Keratinocyte (primary cell): ENCODE measurements at regions not wholly inside any gene's neighbourhood (a gene's known extent, or its start where the extent isn't known, plus 50 kb on each side); places are given as distances from the start of the nearest gene placed in this dataset.

ENCODE experiments used
- DNase-seq: peaks from one replicate; pipeline ENCODE4 v3.0.0-alpha.2; 2011; ENCODE audit warnings: low read depth, missing footprints, low spot score
- FAIRE-seq: peaks from 2 replicates; lab custom pipeline; 2011; peaks lifted over from hg19 to GRCh38; lab: Jason Lieb, UNC
- H2AFZ ChIP-seq: 2 replicates; pipeline ENCODE4 v1.6.0; 2012; ENCODE audit warnings: low read length, control low read depth, inconsistent platforms; ENCODE audit not compliant: control insufficient read depth
- H3K27ac ChIP-seq: 2 replicates; pipeline ENCODE4 v1.5.1; 2011; ENCODE audit warnings: low read length; ENCODE audit not compliant: control insufficient read depth, insufficient read depth
- H3K27me3 ChIP-seq: 3 replicates; pipeline ENCODE4 v1.6.0; 2011; ENCODE audit warnings: low read length; ENCODE audit not compliant: control insufficient read depth, insufficient read depth; ENCODE audit errors: extremely low read depth
- H3K36me3 ChIP-seq, 2 experiments: 2 replicates in 1 of 2; 3 replicates in 1 of 2; pipeline ENCODE4 v1.5.1; 2011; ENCODE audit warnings: low read length in 2 of 2, mild to moderate bottlenecking in 1 of 2; ENCODE audit not compliant: control insufficient read depth in 2 of 2, insufficient read depth in 2 of 2; ENCODE audit errors: extremely low read depth in 1 of 2
- H3K4me1 ChIP-seq: 3 replicates; pipeline ENCODE4 v1.5.1; 2011; ENCODE audit warnings: low read length; ENCODE audit not compliant: control insufficient read depth, insufficient read depth; ENCODE audit errors: extremely low read depth
- H3K4me2 ChIP-seq: 3 replicates; pipeline ENCODE4 v1.6.0; 2011; ENCODE audit warnings: low read depth, low read length; ENCODE audit not compliant: control insufficient read depth, insufficient read depth; ENCODE audit errors: extremely low read depth
- H3K4me3 ChIP-seq, 3 experiments: fragments of 200-600 bp in 1 of 3; sonication (generic) in 1 of 3; 2 replicates in 2 of 3; 3 replicates in 1 of 3; pipeline ENCODE4 v1.5.1; 2011 to 2016; ENCODE audit warnings: low read length in 3 of 3, mild to moderate bottlenecking in 3 of 3, control low read depth in 2 of 3, inconsistent platforms in 1 of 3, low read depth in 1 of 3, mixed read lengths in 1 of 3, mixed run types in 1 of 3, moderate library complexity in 1 of 3; ENCODE audit not compliant: control insufficient read depth in 2 of 3, insufficient read depth in 2 of 3; ENCODE audit errors: extremely low read depth in 1 of 3
- H3K79me2 ChIP-seq: 2 replicates; pipeline ENCODE4 v1.6.0; 2012; ENCODE audit warnings: low read length; ENCODE audit not compliant: control insufficient read depth, insufficient read depth
- H3K9ac ChIP-seq: 3 replicates; pipeline ENCODE4 v1.6.0; 2011; ENCODE audit warnings: low read length; ENCODE audit not compliant: control insufficient read depth, insufficient read depth; ENCODE audit errors: extremely low read depth
- H3K9me1 ChIP-seq: 3 replicates; pipeline ENCODE4 v1.6.0; 2011; ENCODE audit warnings: low read length; ENCODE audit not compliant: control insufficient read depth, insufficient read depth; ENCODE audit errors: extremely low read depth
- H3K9me3 ChIP-seq: 2 replicates; pipeline ENCODE4 v1.5.1; 2012; ENCODE audit warnings: low read depth, low read length; ENCODE audit not compliant: control insufficient read depth
- H4K20me1 ChIP-seq: 3 replicates; pipeline ENCODE4 v1.6.0; 2011; ENCODE audit warnings: low read length; ENCODE audit not compliant: control insufficient read depth, insufficient read depth; ENCODE audit errors: extremely low read depth
- CTCF ChIP-seq, 3 experiments: IDR thresholded peaks in 1 of 3; conservative IDR thresholded peaks in 1 of 3; optimal IDR thresholded peaks in 1 of 3; 2 replicates in 2 of 3; 3 replicates in 1 of 3; pipeline versions ENCODE3 to v1.5.1; 2011; ENCODE audit warnings: low read length in 3 of 3, mild to moderate bottlenecking in 3 of 3, moderate library complexity in 2 of 3, control low read depth in 1 of 3, inconsistent platforms in 1 of 3; ENCODE audit not compliant: insufficient read depth in 2 of 3; ENCODE audit errors: extremely low read depth in 1 of 3
- EZH2 ChIP-seq: IDR thresholded peaks from one replicate; pipeline ENCODE4 v1.6.1; 2012; ENCODE audit warnings: inconsistent platforms, mild to moderate bottlenecking, low read length, moderate library complexity
- dilution Hi-C: fragments of 300-500 bp; cut with MboI; formaldehyde crosslinking; loops from one replicate; pipeline ENCODE4 v1.7.0; 2020; ENCODE audit warnings: low sequenced_read_pairs; ENCODE audit not compliant: extremely low pct_ligation_motif_present

- no peaks in the 10 kb centered on the region for H3K27me3 ChIP-seq
- dilution Hi-C loops = no loop called here
- no peaks in the 10 kb centered on the region for H3K9me1 ChIP-seq
- no peak overlapping the region for H3K9ac ChIP-seq
- no peaks in the 10 kb centered on the region for H3K9me3 ChIP-seq
- FAIRE-seq = no peak
- no peak overlapping the region for H3K27ac ChIP-seq
- no peak for DNase-seq
- no peak overlapping the region for H3K4me3 ChIP-seq
- no peak overlapping the region for H2AFZ ChIP-seq
- no peaks in the 10 kb centered on the region for H3K4me1 ChIP-seq
- H3K79me2 ChIP-seq = no peaks in the 10 kb centered on the region
- no peak overlapping the region for H3K4me2 ChIP-seq
- no peaks in the 10 kb centered on the region for H4K20me1 ChIP-seq
- no peaks in the 10 kb centered on the region for H3K36me3 ChIP-seq
- no peak for TF ChIP-seq EZH2
- TF ChIP-seq CTCF (optimal IDR thresholded peaks at IDR 0.05 in 1 of 3, IDR thresholded peaks at IDR 0.05 in 1 of 3, conservative IDR thresholded peaks at IDR 0.05 in 1 of 3; ENCODE audit: extremely low read depth in 1 of 3, insufficient read depth in 2 of 3, low read length in 3 of 3) = no peak
Observed at GRCh38 chr9:82680179-82680935, 382.6 kb downstream of the RASEF start.

GRCh38 chr9:82681809-82682208 lies 381.1 kb downstream of the RASEF start:
- Histone ChIP-seq H3K36me3 (no peaks in the 10 kb centered on the region), H3K4me1 (no peaks in the 10 kb centered on the region), H2AFZ (no peak overlapping the region), H3K9me1 (no peaks in the 10 kb centered on the region), H3K79me2 (no peaks in the 10 kb centered on the region), H3K9ac (no peak overlapping the region), H3K4me2 (no peak overlapping the region), H3K27ac (no peak overlapping the region), H3K4me3 (no peak overlapping the region), H4K20me1 (no peaks in the 10 kb centered on the region), H3K27me3 (no peaks in the 10 kb centered on the region), H3K9me3 (no peaks in the 10 kb centered on the region)
- TF ChIP-seq CTCF (optimal IDR thresholded peaks at IDR 0.05 in 1 of 3, IDR thresholded peaks at IDR 0.05 in 1 of 3, conservative IDR thresholded peaks at IDR 0.05 in 1 of 3; ENCODE audit: extremely low read depth in 1 of 3, insufficient read depth in 2 of 3, low read length in 3 of 3) (no peak), EZH2 (no peak)
- dilution Hi-C loops = no loop called here
- no peak for DNase-seq
- FAIRE-seq = no peak
